A549 (cell line): ENCODE measurements at regions not wholly inside any gene's neighbourhood (a gene's known extent, or its start where the extent isn't known, plus 50 kb on each side); places are given as distances from the start of the nearest gene placed in this dataset.

Experiments used
- FOSL2 ChIP-seq, 2 experiments: fragments of 450-650 bp in 1 of 2; fragments of >200 bp in 1 of 2; sonication (Bioruptor Twin) in 1 of 2; formaldehyde crosslinking; IDR thresholded peaks; 2 replicates each; pipeline versions ENCODE4 v1.5.0 to v1.6.1; 2016 to 2020; ENCODE audit warnings: mild to moderate bottlenecking in 1 of 2, moderate library complexity in 1 of 2
- GATA3 ChIP-seq: IDR thresholded peaks from 2 replicates; pipeline ENCODE4 v1.6.1; 2012; ENCODE audit warnings: borderline replicate concordance
- NFE2L2 ChIP-seq: fragments of 150-350 bp; conservative IDR thresholded peaks from 2 replicates; pipeline ENCODE4 v1.6.1; 2014; ENCODE audit warnings: low read length
- POLR2A ChIP-seq: IDR thresholded peaks from 2 replicates; pipeline ENCODE4 v1.6.1; 2012; ENCODE audit warnings: mild to moderate bottlenecking, low read length
- RAD21 ChIP-seq, 2 experiments: fragments of >200 bp in 1 of 2; sonication (Bioruptor Twin) in 1 of 2; formaldehyde crosslinking in 1 of 2; IDR thresholded peaks in 1 of 2; conservative IDR thresholded peaks in 1 of 2; 2 replicates in 1 of 2; 3 replicates in 1 of 2; pipeline ENCODE4 v1.6.1; 2012 to 2018; ENCODE audit warnings: inconsistent platforms in 1 of 2
- TFCP2L1 ChIP-seq: fragments of 250-450 bp; sonication (Bioruptor Pico); IDR thresholded peaks from 2 replicates; pipeline ENCODE4 v1.5.0; 2021; ENCODE audit warnings: mild to moderate bottlenecking
- TP53 ChIP-seq: fragments of 250-450 bp; sonication (Bioruptor Pico); IDR thresholded peaks from 2 replicates; pipeline ENCODE4 v1.5.0; 2021; ENCODE audit warnings: mild to moderate bottlenecking, moderate library complexity
- ZSCAN20 ChIP-seq: fragments of 250-450 bp; sonication (Bioruptor Pico); IDR thresholded peaks from 2 replicates; pipeline ENCODE4 v1.8.0; 2022; ENCODE audit warnings: mild to moderate bottlenecking, moderate library complexity
- TF ChIP-seq, protein P1 (sequence below): fragments of 200-600 bp; sonication (generic); IDR thresholded peaks from 2 replicates; pipeline ENCODE4 v1.6.1; 2016; ENCODE audit warnings: antibody characterized with exemption, mild to moderate bottlenecking, moderate library complexity
- TF ChIP-seq, protein P2 (sequence below): fragments of >200 bp; sonication (Bioruptor Twin); formaldehyde crosslinking; IDR thresholded peaks from 3 replicates; pipeline ENCODE4 v1.5.1; 2016
- TF ChIP-seq, protein P3 (sequence below): IDR thresholded peaks from 2 replicates; pipeline ENCODE4 v1.6.1; 2012

DNA sequence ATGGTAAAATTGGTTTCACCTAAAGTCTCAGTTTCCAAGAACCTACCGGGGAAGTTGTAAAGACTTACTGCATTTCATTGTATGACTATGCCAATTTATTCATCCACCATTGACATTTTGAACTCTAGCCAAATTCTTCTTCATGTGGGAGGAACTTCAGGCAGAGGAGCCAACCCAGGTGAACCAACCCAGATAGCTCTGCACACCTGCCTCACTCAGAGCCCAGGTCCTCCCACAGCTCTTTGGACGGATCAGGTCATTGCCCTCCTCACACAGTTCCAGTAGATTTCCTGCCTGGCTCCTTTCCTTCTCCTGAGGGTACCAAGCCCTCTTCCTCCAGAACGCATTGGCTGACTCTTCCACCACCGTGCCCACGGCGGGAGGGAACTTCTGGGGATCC, 121.7 kb downstream of the DTL start:
- TF ChIP-seq FOSL2 (IDR thresholded peaks at IDR 0.05) (no peak), FOSL2 (CRISPR knock-in tag; IDR thresholded peaks at IDR 0.05) (no peak), POLR2A (no peak), GATA3 (no peak), NFE2L2 (no peak), RAD21 (conservative IDR thresholded peaks at IDR 0.05 in 1 of 2, IDR thresholded peaks at IDR 0.05 in 1 of 2) (no peak), ZSCAN20 (no peak), TP53 (no peak), TFCP2L1 (no peak)
- TF ChIP-seq, protein P1, sequence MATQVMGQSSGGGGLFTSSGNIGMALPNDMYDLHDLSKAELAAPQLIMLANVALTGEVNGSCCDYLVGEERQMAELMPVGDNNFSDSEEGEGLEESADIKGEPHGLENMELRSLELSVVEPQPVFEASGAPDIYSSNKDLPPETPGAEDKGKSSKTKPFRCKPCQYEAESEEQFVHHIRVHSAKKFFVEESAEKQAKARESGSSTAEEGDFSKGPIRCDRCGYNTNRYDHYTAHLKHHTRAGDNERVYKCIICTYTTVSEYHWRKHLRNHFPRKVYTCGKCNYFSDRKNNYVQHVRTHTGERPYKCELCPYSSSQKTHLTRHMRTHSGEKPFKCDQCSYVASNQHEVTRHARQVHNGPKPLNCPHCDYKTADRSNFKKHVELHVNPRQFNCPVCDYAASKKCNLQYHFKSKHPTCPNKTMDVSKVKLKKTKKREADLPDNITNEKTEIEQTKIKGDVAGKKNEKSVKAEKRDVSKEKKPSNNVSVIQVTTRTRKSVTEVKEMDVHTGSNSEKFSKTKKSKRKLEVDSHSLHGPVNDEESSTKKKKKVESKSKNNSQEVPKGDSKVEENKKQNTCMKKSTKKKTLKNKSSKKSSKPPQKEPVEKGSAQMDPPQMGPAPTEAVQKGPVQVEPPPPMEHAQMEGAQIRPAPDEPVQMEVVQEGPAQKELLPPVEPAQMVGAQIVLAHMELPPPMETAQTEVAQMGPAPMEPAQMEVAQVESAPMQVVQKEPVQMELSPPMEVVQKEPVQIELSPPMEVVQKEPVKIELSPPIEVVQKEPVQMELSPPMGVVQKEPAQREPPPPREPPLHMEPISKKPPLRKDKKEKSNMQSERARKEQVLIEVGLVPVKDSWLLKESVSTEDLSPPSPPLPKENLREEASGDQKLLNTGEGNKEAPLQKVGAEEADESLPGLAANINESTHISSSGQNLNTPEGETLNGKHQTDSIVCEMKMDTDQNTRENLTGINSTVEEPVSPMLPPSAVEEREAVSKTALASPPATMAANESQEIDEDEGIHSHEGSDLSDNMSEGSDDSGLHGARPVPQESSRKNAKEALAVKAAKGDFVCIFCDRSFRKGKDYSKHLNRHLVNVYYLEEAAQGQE = no peak
- TF ChIP-seq, protein P2, sequence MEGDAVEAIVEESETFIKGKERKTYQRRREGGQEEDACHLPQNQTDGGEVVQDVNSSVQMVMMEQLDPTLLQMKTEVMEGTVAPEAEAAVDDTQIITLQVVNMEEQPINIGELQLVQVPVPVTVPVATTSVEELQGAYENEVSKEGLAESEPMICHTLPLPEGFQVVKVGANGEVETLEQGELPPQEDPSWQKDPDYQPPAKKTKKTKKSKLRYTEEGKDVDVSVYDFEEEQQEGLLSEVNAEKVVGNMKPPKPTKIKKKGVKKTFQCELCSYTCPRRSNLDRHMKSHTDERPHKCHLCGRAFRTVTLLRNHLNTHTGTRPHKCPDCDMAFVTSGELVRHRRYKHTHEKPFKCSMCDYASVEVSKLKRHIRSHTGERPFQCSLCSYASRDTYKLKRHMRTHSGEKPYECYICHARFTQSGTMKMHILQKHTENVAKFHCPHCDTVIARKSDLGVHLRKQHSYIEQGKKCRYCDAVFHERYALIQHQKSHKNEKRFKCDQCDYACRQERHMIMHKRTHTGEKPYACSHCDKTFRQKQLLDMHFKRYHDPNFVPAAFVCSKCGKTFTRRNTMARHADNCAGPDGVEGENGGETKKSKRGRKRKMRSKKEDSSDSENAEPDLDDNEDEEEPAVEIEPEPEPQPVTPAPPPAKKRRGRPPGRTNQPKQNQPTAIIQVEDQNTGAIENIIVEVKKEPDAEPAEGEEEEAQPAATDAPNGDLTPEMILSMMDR = no peak
- TF ChIP-seq, protein P3, sequence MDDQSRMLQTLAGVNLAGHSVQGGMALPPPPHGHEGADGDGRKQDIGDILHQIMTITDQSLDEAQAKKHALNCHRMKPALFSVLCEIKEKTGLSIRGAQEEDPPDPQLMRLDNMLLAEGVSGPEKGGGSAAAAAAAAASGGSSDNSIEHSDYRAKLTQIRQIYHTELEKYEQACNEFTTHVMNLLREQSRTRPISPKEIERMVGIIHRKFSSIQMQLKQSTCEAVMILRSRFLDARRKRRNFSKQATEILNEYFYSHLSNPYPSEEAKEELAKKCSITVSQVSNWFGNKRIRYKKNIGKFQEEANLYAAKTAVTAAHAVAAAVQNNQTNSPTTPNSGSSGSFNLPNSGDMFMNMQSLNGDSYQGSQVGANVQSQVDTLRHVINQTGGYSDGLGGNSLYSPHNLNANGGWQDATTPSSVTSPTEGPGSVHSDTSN = no peak
